HepG2 (cell line): ENCODE measurements at regions not wholly inside any gene's neighbourhood (a gene's known extent, or its start where the extent isn't known, plus 50 kb on each side); places are given as distances from the start of the nearest gene placed in this dataset.

Source experiments
- ATAC-seq: fragments of 200-7000 bp; cut with Tn5 transposase; 3 replicates; pipeline ENCODE4 v1.9.1; 2020; ENCODE audit warnings: mild to moderate bottlenecking, moderate library complexity
- BruUV-seq: library from RNA; stranded (reverse); fragments of 400-500 nt; replicated peaks from 2 replicates; lab custom pipeline; 2021; lab: Mats Ljungman, UMichigan
- CTCF ChIA-PET: fragments of 300-600 bp; formaldehyde crosslinking; extraction: SDS; loops from one replicate; lab custom pipeline; 2021; ENCODE audit warnings: low total read pairs, inconsistent platforms, low intra/inter-chr PET ratio; lab: Yijun Ruan, JAX
- POLR2A ChIA-PET: fragments of 350-600 bp; sonication (Branson Sonifier 250); formaldehyde crosslinking; loops from one replicate; lab custom pipeline; 2020; ENCODE audit warnings: antibody characterized with exemption, inconsistent platforms; lab: Yijun Ruan, JAX
- DNase-seq: peaks from one replicate; pipeline ENCODE4 v3.0.0-alpha.2; 2015; ENCODE audit warnings: low spot score
- FAIRE-seq: peaks from 3 replicates; lab custom pipeline; 2011; peaks lifted over from hg19 to GRCh38; lab: Jason Lieb, UNC
- H2AFZ ChIP-seq: one replicate; pipeline ENCODE4 v1.6.1; 2011; ENCODE audit warnings: low read length, inconsistent platforms
- H3K27ac ChIP-seq: fragments of 300-600 bp; 3 replicates; pipeline ENCODE4 v1.8.0; 2011; ENCODE audit warnings: mixed run types, mild to moderate bottlenecking, mixed read lengths, low read length, inconsistent platforms; ENCODE audit not compliant: insufficient read depth; ENCODE audit errors: extremely low read length
- H3K27me3 ChIP-seq, 2 experiments: fragments of 200-600 bp in 1 of 2; 2 replicates in 1 of 2; 3 replicates in 1 of 2; pipeline versions ENCODE4 v1.6.0 to v1.8.0; 2011; ENCODE audit warnings: low read length in 2 of 2, mild to moderate bottlenecking in 2 of 2, moderate library complexity in 2 of 2, inconsistent platforms in 1 of 2; ENCODE audit not compliant: insufficient read depth in 2 of 2, control insufficient read depth in 1 of 2
- H3K36me3 ChIP-seq, 2 experiments: fragments of 200-600 bp in 1 of 2; replicated peaks in 1 of 2; 2 replicates in 1 of 2; 3 replicates in 1 of 2; pipeline versions ENCODE4 v1.5.1 to v1.8.0; 2011; ENCODE audit warnings: low read length in 2 of 2, inconsistent platforms in 1 of 2; ENCODE audit not compliant: insufficient read depth in 2 of 2, control insufficient read depth in 1 of 2
- H3K4me1 ChIP-seq: 2 replicates; pipeline ENCODE4 v1.5.1; 2012; ENCODE audit warnings: low read length, inconsistent platforms; ENCODE audit not compliant: insufficient read depth
- H3K4me2 ChIP-seq: 2 replicates; pipeline ENCODE4 v1.6.0; 2011; ENCODE audit warnings: low read depth, low read length, inconsistent platforms
- H3K4me3 ChIP-seq, 3 experiments: fragments of 200-600 bp in 1 of 3; sonication (generic), shearing (Covaris generic) in 1 of 3; replicated peaks in 1 of 3; 2 replicates each; pipeline ENCODE4 v1.5.1; 2011 to 2016; ENCODE audit warnings: low read length in 3 of 3, inconsistent platforms in 2 of 3, low read depth in 2 of 3, mild to moderate bottlenecking in 2 of 3, control low read depth in 1 of 3, mixed read lengths in 1 of 3; ENCODE audit not compliant: insufficient read depth in 1 of 3
- H3K79me2 ChIP-seq: one replicate; pipeline ENCODE4 v1.6.1; 2011; ENCODE audit warnings: low read length, inconsistent platforms; ENCODE audit not compliant: insufficient read depth
- H3K9ac ChIP-seq: 2 replicates; pipeline ENCODE4 v1.6.0; 2011; ENCODE audit warnings: mild to moderate bottlenecking, low read depth, low read length, inconsistent platforms; ENCODE audit not compliant: insufficient read depth
- H3K9me3 ChIP-seq: 2 replicates; pipeline ENCODE4 v1.5.1; 2012; ENCODE audit warnings: mild to moderate bottlenecking, low read length
- H4K20me1 ChIP-seq: 2 replicates; pipeline ENCODE4 v1.6.0; 2011; ENCODE audit warnings: inconsistent platforms, mild to moderate bottlenecking, low read length, moderate library complexity; ENCODE audit not compliant: insufficient read depth
- CHCHD3 ChIP-seq: sonication (generic); formaldehyde crosslinking; IDR thresholded peaks from 2 replicates; pipeline ENCODE4 v1.8.0; 2022; ENCODE audit warnings: mild to moderate bottlenecking, missing genetic modification reagents, moderate library complexity
- RCOR2 ChIP-seq: IDR thresholded peaks from 2 replicates; pipeline ENCODE4 v1.6.1; 2016; ENCODE audit warnings: missing biosample characterization, missing genetic modification reagents
- TP53 ChIP-seq: sonication (generic); formaldehyde crosslinking; conservative IDR thresholded peaks from 2 replicates; pipeline ENCODE4 v1.4.0; 2020; ENCODE audit warnings: missing genetic modification reagents
- ZNF549 ChIP-seq: sonication (generic); formaldehyde crosslinking; IDR thresholded peaks from 2 replicates; pipeline ENCODE4 v1.5.0; 2020; ENCODE audit warnings: missing genetic modification reagents
- ZNF709 ChIP-seq: sonication (generic); formaldehyde crosslinking; IDR thresholded peaks from 2 replicates; pipeline ENCODE4 v1.5.0; 2020; ENCODE audit warnings: mild to moderate bottlenecking, missing genetic modification reagents
- WGBS: methylation state at CpG from one replicate; pipeline ENCODE4 v1.1.6; 2017; ENCODE audit warnings: low lambda C conversion rate; 5-methylcytosine and 5-hydroxymethylcytosine counted together
- in situ Hi-C: cut with HindIII; loops from 2 replicates; pipeline ENCODE4 v1.10.0; 2017; ENCODE audit warnings: low pct_unique_long_range_greater_than_20kb; ENCODE audit not compliant: extremely low pct_ligation_motif_present
- intact Hi-C: fragments of 100-400 bp; cut with micrococcal nuclease; formaldehyde crosslinking; loops from one replicate; pipeline ENCODE4 v1.10.0; 2022; ENCODE audit not compliant: unreplicated experiment
- TF ChIP-seq, protein P1 (sequence below): sonication (generic); formaldehyde crosslinking; IDR thresholded peaks from 2 replicates; pipeline ENCODE4 v1.4.0; 2020; ENCODE audit warnings: mild to moderate bottlenecking, missing genetic modification reagents

- no peak for ATAC-seq
- Histone ChIP-seq H3K79me2 (no peaks in the 10 kb centered on the region), H3K9me3 (no peaks in the 10 kb centered on the region), H3K27me3 (no peaks in the 10 kb centered on the region; a peak in 2 of 5 replicates), H3K27ac (no peak overlapping the region), H3K36me3 (no peaks in the 10 kb centered on the region), H2AFZ (no peak overlapping the region), H3K4me1 (no peaks in the 10 kb centered on the region), H3K4me2 (no peak overlapping the region), H4K20me1 (no peaks in the 10 kb centered on the region), H3K9ac (no peak overlapping the region), H3K4me3 (no peak overlapping the region)
- in situ Hi-C loops: no loop called here
- intact Hi-C loops: no loop called here
- POLR2A ChIA-PET: no interaction called here
- no TSS peak for BruUV-seq
- 5% methylated on average over 4 of the region's 4 CpGs for WGBS
- no peak for FAIRE-seq
- DNase-seq: no peak
- CTCF ChIA-PET: no interaction called here
- no peak for TF ChIP-seq TP53 (CRISPR knock-in tag)
Observed at GRCh38 chr5:107291866-107292265, 378.9 kb downstream of the EFNA5 start.

DNA sequence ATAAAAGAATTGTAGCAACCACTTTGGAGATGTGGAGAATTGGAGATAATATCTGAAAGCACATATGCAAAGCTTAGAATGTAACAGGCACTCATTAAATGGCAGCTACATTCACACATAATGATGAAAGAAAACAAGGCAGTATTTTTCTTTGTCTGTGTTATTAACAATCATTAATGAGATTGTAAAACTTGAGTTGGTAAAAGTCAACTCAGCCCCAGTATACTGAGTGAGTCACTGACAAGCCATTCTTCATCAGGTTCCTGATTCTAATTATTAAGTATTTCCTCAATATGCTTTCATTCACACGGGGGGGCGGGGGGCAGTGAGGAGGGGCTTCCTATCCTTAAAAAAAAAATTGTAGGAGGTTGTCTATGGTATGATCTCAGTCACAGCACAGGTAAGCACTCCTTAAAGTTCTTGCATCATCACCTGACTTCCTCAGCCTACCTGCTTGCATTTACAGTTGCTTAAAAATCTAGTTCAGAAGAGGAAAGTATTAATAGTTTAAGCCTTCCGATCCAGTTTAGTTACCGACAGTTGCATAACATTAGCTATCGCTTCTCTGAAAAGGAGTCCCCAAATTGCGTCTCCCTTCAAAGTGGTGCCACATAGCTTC, 379.8 kb downstream of the EFNA5 start:
- WGBS: 44% methylated on average over 6 of the region's 6 CpGs
- Histone ChIP-seq H3K4me3 (no peak overlapping the region), H2AFZ (no peak overlapping the region), H3K27ac (no peak overlapping the region), H4K20me1 (no peaks in the 10 kb centered on the region), H3K9ac (no peak overlapping the region), H3K27me3 (no peaks in the 10 kb centered on the region; a peak in 2 of 5 replicates), H3K36me3 (no peaks in the 10 kb centered on the region), H3K9me3 (no peaks in the 10 kb centered on the region), H3K79me2 (no peaks in the 10 kb centered on the region), H3K4me2 (no peak overlapping the region), H3K4me1 (no peaks in the 10 kb centered on the region)
- ChIA-PET POLR2A (no interaction called here), CTCF (no interaction called here)
- in situ Hi-C loops (no loop called here), intact Hi-C loops (no loop called here)
- ATAC-seq (no peak), FAIRE-seq (no peak), DNase-seq (no peak)
- BruUV-seq: no TSS peak
- TF ChIP-seq ZNF709 (no peak), ZNF549 (CRISPR knock-in tag) (no peak), RCOR2 (CRISPR knock-in tag) (no peak), CHCHD3 (no peak)
- TF ChIP-seq, protein P1, sequence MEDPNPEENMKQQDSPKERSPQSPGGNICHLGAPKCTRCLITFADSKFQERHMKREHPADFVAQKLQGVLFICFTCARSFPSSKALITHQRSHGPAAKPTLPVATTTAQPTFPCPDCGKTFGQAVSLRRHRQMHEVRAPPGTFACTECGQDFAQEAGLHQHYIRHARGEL (CRISPR knock-in tag): no peak
